ENCODE measurements at regions not wholly inside any gene's neighbourhood (a gene's known extent, or its start where the extent isn't known, plus 50 kb on each side); places are given as distances from the start of the nearest gene placed in this dataset.

DNA sequence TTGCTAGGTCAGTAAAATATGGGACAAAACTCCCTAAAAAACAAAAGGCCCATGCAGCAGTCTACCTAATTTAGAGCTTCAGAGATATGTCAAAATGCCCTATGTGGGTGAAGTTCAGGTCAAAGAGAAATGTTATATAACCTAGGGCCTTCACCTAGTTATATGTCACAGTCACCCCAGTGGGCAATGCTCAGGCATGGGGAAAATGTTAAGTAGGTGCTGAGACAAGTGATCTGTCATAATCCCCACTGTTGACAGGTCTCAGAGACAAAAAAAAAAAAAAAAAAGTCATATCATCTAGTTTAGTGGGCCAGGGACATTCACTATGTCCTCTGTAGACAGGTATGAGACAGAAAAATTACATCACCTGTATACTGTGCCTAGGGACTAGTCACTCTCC, 128.6 kb upstream of the ZNF91 start:
- Mint-ChIP-seq H3K4me1 (peaks cover 8% of the 10 kb centered on the region), H3K4me3 (no peak overlapping the region), H3K27ac (no peak overlapping the region), H3K36me3 (ENCODE audit: low read depth) (no peaks in the 10 kb centered on the region), H3K27me3 (peaks cover 3% of the 10 kb centered on the region), H3K9me3 (peaks cover 16% of the 10 kb centered on the region)
- no peak for ATAC-seq (replicated peaks)

DNA sequence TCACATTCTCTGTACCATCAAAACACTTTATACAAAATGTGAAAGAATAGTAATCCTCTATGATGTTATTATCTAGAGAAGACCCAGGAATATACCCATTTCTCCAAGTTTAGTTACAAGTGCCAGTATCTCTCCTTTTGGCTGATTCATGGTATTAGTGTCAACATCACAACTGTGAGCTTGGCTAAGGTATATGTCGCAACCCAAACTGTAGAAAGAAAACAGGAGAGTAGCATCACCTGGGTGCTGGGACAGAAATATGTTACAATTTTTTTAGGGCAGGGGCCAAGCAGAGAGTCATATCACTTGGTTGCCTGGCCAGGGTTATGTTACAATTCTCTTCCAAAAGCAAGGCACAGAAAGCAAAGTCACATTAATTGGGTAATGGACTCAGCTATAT, 127.2 kb upstream of the ZNF91 start:
- H3K4me1 Mint-ChIP-seq, result peaks cover 1% of the 10 kb centered on the region
- no peak for ATAC-seq (replicated peaks)
- no peak overlapping the region for H3K27ac Mint-ChIP-seq
- peaks cover 5% of the 10 kb centered on the region for H3K27me3 Mint-ChIP-seq
- H3K4me3 Mint-ChIP-seq, result no peak overlapping the region
- H3K9me3 Mint-ChIP-seq, result peaks cover 6% of the 10 kb centered on the region
- no peaks in the 10 kb centered on the region for H3K36me3 Mint-ChIP-seq (ENCODE audit: low read depth)

DNA sequence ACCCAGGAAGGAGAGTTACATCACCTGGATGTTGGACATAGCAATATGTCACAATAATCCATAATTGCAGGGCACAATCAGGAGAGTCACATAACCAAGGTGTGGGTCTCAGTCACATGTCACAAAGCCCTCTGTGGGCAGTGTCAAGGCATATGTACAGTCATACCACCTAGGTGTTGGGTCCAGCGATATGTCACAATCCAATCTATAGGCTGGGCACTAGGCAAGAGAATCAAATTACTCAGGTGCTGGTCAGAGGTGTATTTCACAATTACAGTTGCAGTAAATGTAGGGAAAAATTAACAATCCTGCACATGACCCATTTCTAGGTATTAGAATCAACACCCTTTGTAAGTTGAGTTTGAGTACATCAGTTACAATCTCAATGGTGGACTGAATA, 126.2 kb upstream of the ZNF91 start:
- no peak overlapping the region for H3K4me3 Mint-ChIP-seq
- peaks cover 4% of the 10 kb centered on the region for H3K9me3 Mint-ChIP-seq
- no peaks in the 10 kb centered on the region for H3K4me1 Mint-ChIP-seq
- peaks cover 5% of the 10 kb centered on the region for H3K27me3 Mint-ChIP-seq
- H3K27ac Mint-ChIP-seq, result no peak overlapping the region
- no peaks in the 10 kb centered on the region for H3K36me3 Mint-ChIP-seq (ENCODE audit: low read depth)
- no peak for ATAC-seq (replicated peaks)

DNA sequence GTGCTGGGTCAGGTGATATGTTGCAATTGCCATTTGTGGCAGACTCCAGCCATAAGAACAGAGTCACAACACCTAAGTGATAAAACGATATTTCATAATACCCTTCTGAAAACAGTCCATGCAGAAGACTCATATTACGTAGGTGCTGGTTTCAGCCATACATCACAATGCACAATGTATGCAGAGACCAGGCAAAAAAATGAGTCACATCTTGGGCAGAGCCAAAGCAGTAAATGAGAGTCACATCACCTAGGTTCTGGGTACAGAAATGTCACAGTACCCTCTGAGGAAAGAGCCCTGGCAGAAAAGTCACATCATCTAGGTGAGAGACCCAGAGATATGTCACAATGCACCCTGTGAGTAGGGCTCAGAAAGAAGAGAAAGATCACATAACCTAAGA, 125.2 kb upstream of the ZNF91 start:
- Mint-ChIP-seq H3K4me3 (no peak overlapping the region), H3K27ac (no peak overlapping the region), H3K36me3 (ENCODE audit: low read depth) (no peaks in the 10 kb centered on the region), H3K27me3 (peaks cover 5% of the 10 kb centered on the region), H3K9me3 (no peaks in the 10 kb centered on the region), H3K4me1 (no peaks in the 10 kb centered on the region)
- ATAC-seq (replicated peaks), result peak; percentile 46

DNA sequence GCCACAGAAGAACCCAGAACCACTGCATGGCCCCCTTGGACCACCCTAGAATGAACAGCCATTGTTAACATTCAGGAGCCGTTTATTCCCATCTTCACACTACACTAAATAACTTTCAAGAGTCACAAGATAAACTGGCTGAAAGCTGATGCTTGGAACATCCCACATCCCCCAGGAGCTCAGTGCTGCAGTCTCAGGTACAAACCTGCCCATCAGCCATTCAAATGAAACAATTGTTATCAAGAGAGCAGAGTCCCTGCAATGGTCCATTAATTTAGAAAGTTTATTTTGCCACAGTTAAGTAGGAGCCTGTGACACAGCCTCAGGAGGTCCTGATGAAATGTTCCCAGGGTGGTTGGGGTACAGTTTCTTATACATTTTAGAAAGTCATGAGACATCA, 123.8 kb upstream of the ZNF91 start:
- H3K4me3 Mint-ChIP-seq, result no peak overlapping the region
- peaks cover 5% of the 10 kb centered on the region for H3K27me3 Mint-ChIP-seq
- H3K27ac Mint-ChIP-seq, result no peak overlapping the region
- ATAC-seq (replicated peaks), result no peak
- no peaks in the 10 kb centered on the region for H3K36me3 Mint-ChIP-seq (ENCODE audit: low read depth)
- H3K9me3 Mint-ChIP-seq, result no peaks in the 10 kb centered on the region
- H3K4me1 Mint-ChIP-seq, result no peaks in the 10 kb centered on the region

DNA sequence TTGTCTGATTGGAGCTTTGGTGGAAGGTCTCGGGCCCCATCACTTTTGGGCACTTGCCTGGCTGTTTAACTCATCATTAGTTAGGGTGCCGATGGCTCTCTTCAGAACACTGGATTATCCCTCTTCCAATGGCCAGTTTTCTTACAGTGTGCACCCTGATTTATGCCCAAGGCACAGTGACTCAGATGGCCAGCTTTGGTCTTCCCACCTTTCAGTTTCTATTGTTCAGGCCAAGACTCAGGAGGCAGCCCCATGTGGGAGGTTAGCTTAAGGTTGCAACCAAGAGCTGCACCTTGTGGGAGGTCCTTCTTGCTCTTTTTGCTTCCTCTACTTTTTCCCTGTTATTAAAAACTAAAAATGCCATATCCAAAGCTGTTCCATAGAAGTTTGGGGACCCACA, 121.0 kb upstream of the ZNF91 start:
- no peak for ATAC-seq (replicated peaks)
- no peaks in the 10 kb centered on the region for H3K4me1 Mint-ChIP-seq

DNA sequence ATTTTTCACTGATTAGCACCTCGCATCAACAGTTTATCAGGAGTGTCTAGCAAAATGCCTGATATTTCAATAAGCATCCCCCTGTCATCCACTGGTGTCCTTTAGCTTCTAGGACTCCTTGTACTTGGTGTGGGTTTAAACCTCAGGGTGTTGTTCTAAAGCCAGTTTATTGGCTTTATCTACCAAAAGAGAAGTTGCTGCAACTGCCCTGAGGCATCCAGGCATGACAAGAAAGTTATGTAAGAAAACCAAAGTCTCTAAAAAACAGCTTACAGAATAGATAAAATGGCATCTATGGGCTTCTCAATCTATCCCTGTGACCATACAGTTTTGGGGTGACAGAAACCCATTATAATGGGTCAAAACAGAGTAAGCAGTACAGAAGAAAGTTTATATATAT, 120.3 kb upstream of the ZNF91 start:
- Mint-ChIP-seq H3K9me3 (no peaks in the 10 kb centered on the region), H3K4me3 (no peak overlapping the region), H3K4me1 (no peaks in the 10 kb centered on the region), H3K27me3 (peaks cover 5% of the 10 kb centered on the region), H3K27ac (no peak overlapping the region), H3K36me3 (ENCODE audit: low read depth) (no peaks in the 10 kb centered on the region)
- ATAC-seq (replicated peaks), result no peak

More for the DNA sequence above, 121.0 kb upstream of the ZNF91 start:
- no peak overlapping the region for H3K27ac Mint-ChIP-seq
- H3K4me3 Mint-ChIP-seq, result no peak overlapping the region
- no peaks in the 10 kb centered on the region for H3K36me3 Mint-ChIP-seq (ENCODE audit: low read depth)
- peaks cover 5% of the 10 kb centered on the region for H3K27me3 Mint-ChIP-seq
- H3K9me3 Mint-ChIP-seq, result no peaks in the 10 kb centered on the region

DNA sequence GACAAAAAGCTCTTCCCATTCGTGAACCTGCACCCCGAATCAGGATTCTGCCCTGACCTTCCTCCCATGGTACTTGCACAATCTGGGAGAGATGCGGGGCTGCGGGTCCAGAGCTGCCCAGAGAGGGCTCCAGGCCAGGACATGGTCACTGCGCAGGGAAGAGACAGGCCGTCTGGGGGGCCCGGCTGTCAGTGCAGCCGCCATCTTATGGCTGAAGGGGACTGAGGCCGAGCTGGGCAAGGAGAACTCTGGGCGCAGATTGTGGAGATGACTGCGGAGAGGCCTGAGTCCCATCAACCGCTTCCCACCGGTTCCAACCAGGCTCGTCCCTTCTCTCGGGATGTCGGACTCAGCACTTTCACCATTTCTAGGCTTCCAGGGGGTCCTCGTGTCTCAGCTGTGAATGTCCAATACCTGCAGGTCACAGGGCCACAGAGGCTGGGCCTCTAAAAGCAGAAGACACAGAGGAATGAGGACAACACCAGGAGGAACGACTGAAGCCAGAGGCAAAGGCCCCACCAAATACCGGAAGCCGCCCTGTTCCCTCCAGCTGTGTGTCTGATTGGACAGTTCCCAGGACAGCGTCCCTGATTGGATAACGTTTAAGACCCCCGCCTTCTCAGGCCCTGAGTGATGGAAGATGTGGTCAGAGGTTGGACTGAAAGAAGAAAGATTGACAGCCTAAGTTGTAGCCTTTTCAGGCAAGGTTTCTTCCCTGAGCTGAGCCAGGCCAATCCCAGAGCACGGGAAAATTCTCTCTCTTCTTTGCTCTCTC, 117.1 kb upstream of the ZNF91 start:
- Mint-ChIP-seq H3K4me3 (no peak overlapping the region), H3K36me3 (ENCODE audit: low read depth) (no peaks in the 10 kb centered on the region), H3K9me3 (no peaks in the 10 kb centered on the region), H3K27me3 (no peaks in the 10 kb centered on the region), H3K27ac (no peak overlapping the region), H3K4me1 (no peaks in the 10 kb centered on the region)
- no peak for ATAC-seq (replicated peaks)

DNA sequence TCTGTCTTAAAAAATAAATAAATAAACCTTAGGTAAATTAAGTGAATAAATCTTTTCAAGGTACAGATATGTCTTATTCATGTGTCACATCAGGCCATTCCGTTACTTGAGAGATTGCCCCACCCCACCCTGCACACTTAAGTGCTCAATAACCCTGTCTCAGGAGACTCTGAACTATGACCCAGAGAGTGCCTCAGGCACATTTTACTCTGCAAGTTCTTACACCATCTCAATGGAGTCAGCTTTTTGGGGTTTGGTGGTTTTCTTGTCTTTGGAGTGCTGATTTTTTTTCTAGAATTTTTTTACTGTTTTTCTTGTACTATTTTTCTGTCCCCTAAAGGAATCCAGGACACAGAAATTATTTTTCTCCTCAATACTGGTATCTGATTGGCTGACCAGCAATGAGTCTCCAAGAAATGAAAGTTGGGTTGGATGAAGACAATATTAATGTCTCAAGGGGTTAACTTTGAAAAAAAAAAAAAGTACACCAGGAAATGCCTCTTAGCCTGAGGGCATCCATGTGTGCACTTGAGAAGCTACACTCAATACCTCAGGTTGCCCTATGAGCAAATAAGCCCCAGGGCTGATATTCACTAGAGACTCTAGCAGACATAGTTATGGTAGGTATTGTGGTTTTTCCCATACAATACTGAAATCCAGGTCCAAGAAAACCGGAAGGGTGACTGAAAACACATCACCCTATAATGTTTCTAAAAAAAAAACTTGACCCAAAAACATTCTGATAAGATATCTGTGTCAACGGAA, 114.6 kb upstream of the ZNF91 start:
- H3K9me3 Mint-ChIP-seq, result no peaks in the 10 kb centered on the region
- H3K27me3 Mint-ChIP-seq, result no peaks in the 10 kb centered on the region
- ATAC-seq (replicated peaks), result no peak
- no peak overlapping the region for H3K27ac Mint-ChIP-seq
- no peaks in the 10 kb centered on the region for H3K36me3 Mint-ChIP-seq (ENCODE audit: low read depth)
- no peaks in the 10 kb centered on the region for H3K4me1 Mint-ChIP-seq
- H3K4me3 Mint-ChIP-seq, result no peak overlapping the region

DNA sequence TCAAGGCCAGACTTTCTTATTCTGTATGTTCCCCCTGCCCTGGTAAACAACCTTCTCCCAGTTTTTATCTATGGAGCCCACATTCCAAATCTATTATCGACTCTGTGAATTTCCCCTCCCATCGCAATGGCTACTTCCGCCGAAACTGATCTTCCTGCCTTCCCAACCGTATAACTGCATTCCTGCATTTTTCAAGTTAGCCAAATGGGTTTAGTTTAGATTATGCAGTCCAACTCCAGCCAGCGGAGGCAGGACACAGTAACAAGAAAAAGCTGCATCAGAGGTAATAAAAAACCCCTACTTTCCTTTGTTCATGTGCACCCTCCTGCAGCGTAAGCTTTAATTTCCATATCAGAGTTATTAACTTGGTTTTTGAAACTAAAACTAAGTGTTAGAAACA, 112.2 kb upstream of the ZNF91 start:
- ATAC-seq (replicated peaks), result no peak
- no peaks in the 10 kb centered on the region for H3K36me3 Mint-ChIP-seq (ENCODE audit: low read depth)
- H3K9me3 Mint-ChIP-seq, result no peaks in the 10 kb centered on the region
- no peak overlapping the region for H3K4me3 Mint-ChIP-seq
- no peak overlapping the region for H3K27ac Mint-ChIP-seq
- H3K4me1 Mint-ChIP-seq, result no peaks in the 10 kb centered on the region
- no peaks in the 10 kb centered on the region for H3K27me3 Mint-ChIP-seq

DNA sequence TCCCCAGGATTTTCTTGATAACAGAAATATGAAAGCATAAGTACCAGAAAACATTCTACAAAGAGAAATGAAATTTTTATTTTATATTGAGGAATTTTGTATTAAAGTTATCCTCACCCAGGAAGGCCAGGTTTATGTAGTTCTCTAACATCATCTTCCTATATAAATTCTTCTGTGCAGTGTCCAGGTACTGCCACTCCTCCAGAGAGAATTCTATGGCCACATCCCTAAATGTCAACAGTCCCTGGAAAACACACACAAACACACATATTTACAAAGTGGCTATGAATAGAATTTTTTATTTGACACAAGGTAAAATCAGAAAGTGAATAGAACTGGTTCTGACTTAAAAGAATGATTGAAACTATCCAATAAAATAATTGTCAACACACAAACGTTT, 110.5 kb upstream of the ZNF91 start:
- Mint-ChIP-seq H3K4me1 (no peaks in the 10 kb centered on the region), H3K4me3 (no peak overlapping the region), H3K36me3 (ENCODE audit: low read depth) (no peaks in the 10 kb centered on the region), H3K27ac (no peak overlapping the region), H3K9me3 (no peaks in the 10 kb centered on the region), H3K27me3 (no peaks in the 10 kb centered on the region)
- no peak for ATAC-seq (replicated peaks)

DNA sequence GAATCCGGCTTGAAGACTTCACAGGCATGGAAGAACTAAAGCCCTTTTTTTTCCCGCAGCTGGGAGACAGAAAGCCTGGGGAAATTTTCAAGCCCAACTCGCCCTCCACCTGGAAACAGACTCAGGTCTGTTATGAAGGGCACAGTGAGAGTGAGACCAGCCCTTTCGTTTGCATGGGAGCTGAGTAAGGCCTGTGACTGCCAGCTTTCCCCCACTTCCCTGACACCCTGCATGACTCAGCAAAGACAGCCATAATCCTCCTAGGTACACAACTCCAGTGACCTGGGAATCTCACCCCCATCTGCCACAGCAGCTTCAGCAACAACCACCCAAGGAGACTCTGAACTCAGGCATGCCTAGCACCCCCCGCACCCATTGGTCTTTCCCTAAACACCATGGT, 87.6 kb upstream of the ZNF91 start:
- ATAC-seq (replicated peaks), result no peak
- no peak overlapping the region for H3K27ac Mint-ChIP-seq
- no peak overlapping the region for H3K4me3 Mint-ChIP-seq
- no peaks in the 10 kb centered on the region for H3K36me3 Mint-ChIP-seq (ENCODE audit: low read depth)
- peaks cover 17% of the 10 kb centered on the region for H3K9me3 Mint-ChIP-seq
- H3K27me3 Mint-ChIP-seq, result peaks cover 22% of the 10 kb centered on the region
- H3K4me1 Mint-ChIP-seq, result no peaks in the 10 kb centered on the region

DNA sequence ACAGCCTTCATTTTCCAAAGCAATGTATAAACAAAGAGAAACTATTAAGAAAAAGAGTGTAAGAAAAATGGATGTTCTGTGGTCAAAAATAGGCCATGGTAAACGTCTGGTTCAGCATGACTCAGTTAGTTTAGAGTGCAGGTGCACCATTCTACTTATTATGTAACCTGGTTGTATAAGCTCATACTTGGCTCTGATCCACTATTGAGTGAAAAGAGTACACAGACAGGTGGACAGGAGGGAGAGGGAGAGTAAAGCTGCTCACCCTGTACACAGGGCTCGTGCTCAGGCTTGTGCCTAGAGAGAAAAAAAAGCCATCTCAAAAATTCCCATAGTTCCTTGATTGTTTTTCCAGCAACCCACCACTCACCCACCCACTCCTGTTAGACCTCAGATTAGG, 85.8 kb upstream of the ZNF91 start:
- Mint-ChIP-seq H3K4me3 (no peak overlapping the region), H3K4me1 (no peaks in the 10 kb centered on the region), H3K9me3 (peaks cover 11% of the 10 kb centered on the region), H3K27me3 (peaks cover 17% of the 10 kb centered on the region), H3K27ac (no peak overlapping the region), H3K36me3 (ENCODE audit: low read depth) (no peaks in the 10 kb centered on the region)
- ATAC-seq (replicated peaks), result no peak

DNA sequence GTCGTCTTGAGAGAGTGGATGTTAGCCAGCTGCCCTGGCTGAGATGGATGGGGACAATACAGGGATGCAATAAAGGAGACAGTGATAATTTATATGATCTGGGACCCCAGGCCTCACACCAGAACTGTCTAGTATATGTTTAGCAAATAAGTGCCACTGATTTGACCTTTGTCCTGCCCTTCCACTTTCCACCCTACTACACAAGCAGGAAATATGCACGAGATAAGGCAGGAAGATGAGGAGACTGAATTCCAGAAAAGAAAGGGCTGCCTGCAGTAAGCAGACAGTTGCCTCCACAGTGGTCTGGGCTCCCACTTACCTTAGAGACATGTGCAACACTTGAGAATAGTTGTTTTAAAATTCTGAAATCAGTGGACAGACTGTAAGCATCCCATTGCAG, 80.2 kb upstream of the ZNF91 start:
- Mint-ChIP-seq H3K4me1 (no peaks in the 10 kb centered on the region), H3K4me3 (no peak overlapping the region), H3K36me3 (ENCODE audit: low read depth) (no peaks in the 10 kb centered on the region), H3K27me3 (peaks cover 21% of the 10 kb centered on the region), H3K27ac (no peak overlapping the region), H3K9me3 (no peaks in the 10 kb centered on the region)
- ATAC-seq (replicated peaks), result no peak

DNA sequence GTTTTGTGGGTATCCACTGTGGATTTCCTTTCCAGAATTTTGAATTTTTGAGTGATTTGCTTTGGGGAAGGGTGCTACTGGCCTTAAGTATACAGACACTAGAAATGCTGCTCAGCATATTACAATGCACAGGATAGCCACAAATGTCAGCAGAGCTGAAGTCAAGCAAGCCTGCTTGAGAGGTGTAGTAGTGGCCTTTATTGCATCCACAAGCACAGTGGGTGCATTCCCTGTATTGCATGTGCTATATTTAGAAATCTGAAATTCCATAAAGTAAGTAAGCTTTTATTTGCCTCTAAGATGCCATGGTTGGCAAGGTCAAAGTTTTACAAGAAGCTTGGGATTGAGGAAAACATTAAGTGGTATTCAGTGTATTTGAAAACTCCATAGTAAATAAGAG, 79.5 kb upstream of the ZNF91 start:
- peaks cover 3% of the 10 kb centered on the region for H3K9me3 Mint-ChIP-seq
- H3K27ac Mint-ChIP-seq, result no peak overlapping the region
- no peak for ATAC-seq (replicated peaks)
- H3K4me1 Mint-ChIP-seq, result no peaks in the 10 kb centered on the region
- no peaks in the 10 kb centered on the region for H3K36me3 Mint-ChIP-seq (ENCODE audit: low read depth)
- peaks cover 23% of the 10 kb centered on the region for H3K27me3 Mint-ChIP-seq
- no peak overlapping the region for H3K4me3 Mint-ChIP-seq

All from activated T-helper 17 cell treated with anti-CD3 and anti-CD28 coated beads, Interleukin-2, amount 50 U/mL, for 72 hours (primary cell).